SK-N-SH treated with all-trans-retinoic acid at 6 μM for 48 hours (cell line): ENCODE measurements at regions not wholly inside any gene's neighbourhood (a gene's known extent, or its start where the extent isn't known, plus 50 kb on each side); places are given as distances from the start of the nearest gene placed in this dataset.

Source experiments
- ARNTL ChIP-seq: fragments of 450-650 bp; formaldehyde crosslinking; IDR thresholded peaks from 2 replicates; pipeline ENCODE4 v1.5.0; 2020; ENCODE audit warnings: low read depth, mild to moderate bottlenecking, moderate library complexity, borderline replicate concordance
- CSDC2 ChIP-seq: fragments of 250-450 bp; sonication (Bioruptor Pico); IDR thresholded peaks from 2 replicates; pipeline ENCODE4 v1.5.0; 2020; ENCODE audit warnings: mild to moderate bottlenecking, moderate library complexity
- ESRRG ChIP-seq: fragments of 250-450 bp; sonication (Bioruptor Pico); IDR thresholded peaks from 2 replicates; pipeline ENCODE4 v1.6.1; 2021; ENCODE audit warnings: mild to moderate bottlenecking
- GLIS3 ChIP-seq: fragments of 250-450 bp; sonication (Bioruptor Pico); IDR thresholded peaks from 2 replicates; pipeline ENCODE4 v1.5.0; 2020; ENCODE audit warnings: mild to moderate bottlenecking, moderate library complexity
- PPARA ChIP-seq: fragments of 250-450 bp; sonication (Bioruptor Pico); IDR thresholded peaks from 2 replicates; pipeline ENCODE4 v1.5.0; 2020; ENCODE audit warnings: mild to moderate bottlenecking, borderline replicate concordance
- ZFP3 ChIP-seq: fragments of 250-450 bp; sonication (Bioruptor Pico); IDR thresholded peaks from 2 replicates; pipeline ENCODE4 v1.5.0; 2020; ENCODE audit warnings: mild to moderate bottlenecking, moderate library complexity
- TF ChIP-seq, protein P1 (sequence below): fragments of 250-450 bp; sonication (Bioruptor Pico); IDR thresholded peaks from 2 replicates; pipeline ENCODE4 v1.5.1; 2020; ENCODE audit warnings: low read depth, mild to moderate bottlenecking, moderate library complexity
- TF ChIP-seq, protein P2 (sequence below): fragments of 250-450 bp; sonication (Bioruptor Pico); IDR thresholded peaks from 2 replicates; pipeline ENCODE4 v1.8.0; 2020; ENCODE audit warnings: mild to moderate bottlenecking, moderate library complexity, borderline replicate concordance
- TF ChIP-seq, protein P3 (sequence below): fragments of 250-450 bp; sonication (Bioruptor Pico); IDR thresholded peaks from 2 replicates; pipeline ENCODE4 v1.5.0; 2020; ENCODE audit warnings: mild to moderate bottlenecking, moderate library complexity

DNA sequence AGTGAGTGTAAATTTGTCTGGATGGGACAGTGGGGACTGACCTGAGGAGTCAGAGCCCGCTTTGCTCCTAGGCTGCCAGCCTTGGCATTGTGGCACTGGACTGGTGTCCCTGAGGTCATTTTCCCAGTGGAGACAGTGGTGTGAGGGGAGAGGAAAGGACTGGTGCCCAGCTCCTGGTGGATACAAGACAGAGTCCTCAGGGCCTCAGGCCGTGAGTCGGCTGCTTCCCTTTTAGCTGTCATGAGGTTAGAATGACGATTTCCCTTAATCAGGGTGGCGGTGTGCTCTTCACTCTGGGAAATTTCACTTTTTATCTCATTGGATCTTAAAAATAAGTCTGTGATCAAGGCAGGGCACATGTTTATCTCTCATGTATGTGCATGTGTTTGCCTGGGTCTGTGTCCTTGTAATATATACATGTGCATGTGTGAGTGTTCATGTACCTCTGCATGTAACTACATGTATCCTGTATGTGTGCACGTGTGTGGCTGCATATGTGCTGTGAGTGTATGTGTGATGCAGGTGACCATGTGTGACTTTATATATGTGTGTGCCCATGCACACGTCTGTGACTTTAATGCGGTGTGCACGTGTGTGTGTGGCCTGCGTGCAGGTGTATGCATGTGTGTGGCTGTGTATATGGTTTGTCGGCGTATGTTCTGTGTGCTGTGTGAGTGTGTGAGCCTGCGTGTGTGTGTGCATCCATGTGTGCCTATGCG is 55.7 kb downstream of the GLI2 start:
- TF ChIP-seq ESRRG (CRISPR knock-in tag) (no peak), ZFP3 (CRISPR knock-in tag) (no peak), GLIS3 (CRISPR knock-in tag) (no peak), PPARA (CRISPR knock-in tag) (no peak), CSDC2 (CRISPR knock-in tag) (no peak), ARNTL (CRISPR knock-in tag) (no peak)
- TF ChIP-seq, protein P1, sequence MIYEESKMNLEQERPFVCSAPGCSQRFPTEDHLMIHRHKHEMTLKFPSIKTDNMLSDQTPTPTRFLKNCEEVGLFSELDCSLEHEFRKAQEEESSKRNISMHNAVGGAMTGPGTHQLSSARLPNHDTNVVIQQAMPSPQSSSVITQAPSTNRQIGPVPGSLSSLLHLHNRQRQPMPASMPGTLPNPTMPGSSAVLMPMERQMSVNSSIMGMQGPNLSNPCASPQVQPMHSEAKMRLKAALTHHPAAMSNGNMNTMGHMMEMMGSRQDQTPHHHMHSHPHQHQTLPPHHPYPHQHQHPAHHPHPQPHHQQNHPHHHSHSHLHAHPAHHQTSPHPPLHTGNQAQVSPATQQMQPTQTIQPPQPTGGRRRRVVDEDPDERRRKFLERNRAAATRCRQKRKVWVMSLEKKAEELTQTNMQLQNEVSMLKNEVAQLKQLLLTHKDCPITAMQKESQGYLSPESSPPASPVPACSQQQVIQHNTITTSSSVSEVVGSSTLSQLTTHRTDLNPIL: no peak
- TF ChIP-seq, protein P2, sequence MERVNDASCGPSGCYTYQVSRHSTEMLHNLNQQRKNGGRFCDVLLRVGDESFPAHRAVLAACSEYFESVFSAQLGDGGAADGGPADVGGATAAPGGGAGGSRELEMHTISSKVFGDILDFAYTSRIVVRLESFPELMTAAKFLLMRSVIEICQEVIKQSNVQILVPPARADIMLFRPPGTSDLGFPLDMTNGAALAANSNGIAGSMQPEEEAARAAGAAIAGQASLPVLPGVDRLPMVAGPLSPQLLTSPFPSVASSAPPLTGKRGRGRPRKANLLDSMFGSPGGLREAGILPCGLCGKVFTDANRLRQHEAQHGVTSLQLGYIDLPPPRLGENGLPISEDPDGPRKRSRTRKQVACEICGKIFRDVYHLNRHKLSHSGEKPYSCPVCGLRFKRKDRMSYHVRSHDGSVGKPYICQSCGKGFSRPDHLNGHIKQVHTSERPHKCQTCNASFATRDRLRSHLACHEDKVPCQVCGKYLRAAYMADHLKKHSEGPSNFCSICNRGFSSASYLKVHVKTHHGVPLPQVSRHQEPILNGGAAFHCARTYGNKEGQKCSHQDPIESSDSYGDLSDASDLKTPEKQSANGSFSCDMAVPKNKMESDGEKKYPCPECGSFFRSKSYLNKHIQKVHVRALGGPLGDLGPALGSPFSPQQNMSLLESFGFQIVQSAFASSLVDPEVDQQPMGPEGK (CRISPR knock-in tag): no peak
- TF ChIP-seq, protein P3, sequence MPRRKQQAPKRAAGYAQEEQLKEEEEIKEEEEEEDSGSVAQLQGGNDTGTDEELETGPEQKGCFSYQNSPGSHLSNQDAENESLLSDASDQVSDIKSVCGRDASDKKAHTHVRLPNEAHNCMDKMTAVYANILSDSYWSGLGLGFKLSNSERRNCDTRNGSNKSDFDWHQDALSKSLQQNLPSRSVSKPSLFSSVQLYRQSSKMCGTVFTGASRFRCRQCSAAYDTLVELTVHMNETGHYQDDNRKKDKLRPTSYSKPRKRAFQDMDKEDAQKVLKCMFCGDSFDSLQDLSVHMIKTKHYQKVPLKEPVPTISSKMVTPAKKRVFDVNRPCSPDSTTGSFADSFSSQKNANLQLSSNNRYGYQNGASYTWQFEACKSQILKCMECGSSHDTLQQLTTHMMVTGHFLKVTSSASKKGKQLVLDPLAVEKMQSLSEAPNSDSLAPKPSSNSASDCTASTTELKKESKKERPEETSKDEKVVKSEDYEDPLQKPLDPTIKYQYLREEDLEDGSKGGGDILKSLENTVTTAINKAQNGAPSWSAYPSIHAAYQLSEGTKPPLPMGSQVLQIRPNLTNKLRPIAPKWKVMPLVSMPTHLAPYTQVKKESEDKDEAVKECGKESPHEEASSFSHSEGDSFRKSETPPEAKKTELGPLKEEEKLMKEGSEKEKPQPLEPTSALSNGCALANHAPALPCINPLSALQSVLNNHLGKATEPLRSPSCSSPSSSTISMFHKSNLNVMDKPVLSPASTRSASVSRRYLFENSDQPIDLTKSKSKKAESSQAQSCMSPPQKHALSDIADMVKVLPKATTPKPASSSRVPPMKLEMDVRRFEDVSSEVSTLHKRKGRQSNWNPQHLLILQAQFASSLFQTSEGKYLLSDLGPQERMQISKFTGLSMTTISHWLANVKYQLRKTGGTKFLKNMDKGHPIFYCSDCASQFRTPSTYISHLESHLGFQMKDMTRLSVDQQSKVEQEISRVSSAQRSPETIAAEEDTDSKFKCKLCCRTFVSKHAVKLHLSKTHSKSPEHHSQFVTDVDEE (CRISPR knock-in tag): no peak
